IPS-18a (cell line): ENCODE measurements at regions not wholly inside any gene's neighbourhood (a gene's known extent, or its start where the extent isn't known, plus 50 kb on each side); places are given as distances from the start of the nearest gene placed in this dataset.

Experiments
- H3K27ac ChIP-seq: one replicate; pipeline ENCODE4 v1.5.1; 2013; ENCODE audit warnings: low read length
- H3K27me3 ChIP-seq: one replicate; pipeline ENCODE4 v1.6.1; 2013; ENCODE audit warnings: mild to moderate bottlenecking, low read length; ENCODE audit not compliant: control insufficient read depth, insufficient read depth
- H3K36me3 ChIP-seq: one replicate; pipeline ENCODE4 v1.6.1; 2013; ENCODE audit warnings: low read depth, low read length; ENCODE audit not compliant: control insufficient read depth
- H3K4me1 ChIP-seq: one replicate; pipeline ENCODE4 v1.6.1; 2013; ENCODE audit warnings: low read depth, low read length; ENCODE audit not compliant: control insufficient read depth
- H3K4me3 ChIP-seq: one replicate; pipeline ENCODE4 v1.5.1; 2013; ENCODE audit warnings: low read length
- H3K9ac ChIP-seq: one replicate; pipeline ENCODE4 v1.6.1; 2013; ENCODE audit warnings: mild to moderate bottlenecking, low read length, moderate library complexity
- H3K9me3 ChIP-seq: one replicate; pipeline ENCODE4 v1.6.1; 2013; ENCODE audit warnings: low read depth, low read length; ENCODE audit not compliant: control insufficient read depth

DNA sequence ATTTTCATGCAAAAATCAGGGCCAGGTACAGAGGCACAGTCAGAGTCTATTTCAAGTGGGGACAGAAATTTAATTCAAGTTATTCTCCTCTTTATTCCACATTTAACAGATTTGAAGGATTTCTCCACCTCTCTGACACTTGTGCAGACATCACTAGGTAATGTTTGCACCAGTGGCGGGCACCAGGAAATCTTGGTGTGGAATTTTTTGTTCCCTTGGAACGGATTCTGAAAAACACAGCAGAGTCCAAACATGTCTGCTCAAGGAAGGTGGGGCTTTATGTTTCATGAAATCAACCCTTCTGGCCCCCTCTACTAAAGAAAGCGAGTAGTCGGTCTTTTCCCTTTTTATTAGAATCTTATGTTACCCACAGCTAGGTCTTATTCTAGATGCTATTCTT lies 271.2 kb upstream of the MDFIC2 start:
- Histone ChIP-seq H3K27me3 (no peaks in the 10 kb centered on the region), H3K36me3 (no peaks in the 10 kb centered on the region)

DNA sequence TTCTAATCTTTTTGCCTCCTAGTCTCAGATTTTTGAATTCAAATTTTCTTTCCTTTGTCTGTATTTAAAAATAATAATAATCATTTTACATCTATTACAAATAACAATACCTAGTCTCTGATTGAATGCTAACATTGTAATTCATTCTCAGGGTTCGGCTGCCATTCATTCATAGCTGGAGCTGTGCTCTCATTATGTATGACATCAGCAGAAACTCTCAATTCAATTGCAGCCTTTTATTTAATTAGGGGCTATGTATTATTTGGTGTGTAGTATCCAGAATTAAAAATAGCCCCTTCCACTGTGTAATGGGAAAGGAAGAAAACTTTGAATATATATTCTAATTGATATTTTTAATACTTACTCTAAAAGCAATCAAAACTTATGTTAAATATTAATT lies 270.4 kb upstream of the MDFIC2 start:
- H3K27ac ChIP-seq, result no peak overlapping the region
- H3K27me3 ChIP-seq, result no peaks in the 10 kb centered on the region
- H3K9me3 ChIP-seq, result no peaks in the 10 kb centered on the region
- no peaks in the 10 kb centered on the region for H3K36me3 ChIP-seq
- no peak overlapping the region for H3K4me3 ChIP-seq
- peaks cover 6% of the 10 kb centered on the region for H3K4me1 ChIP-seq
- H3K9ac ChIP-seq, result no peak overlapping the region

More for the DNA sequence above, 271.2 kb upstream of the MDFIC2 start:
- peaks cover 6% of the 10 kb centered on the region for H3K4me1 ChIP-seq
- no peaks in the 10 kb centered on the region for H3K9me3 ChIP-seq
- no peak overlapping the region for H3K4me3 ChIP-seq
- no peak overlapping the region for H3K9ac ChIP-seq
- H3K27ac ChIP-seq, result no peak overlapping the region

DNA sequence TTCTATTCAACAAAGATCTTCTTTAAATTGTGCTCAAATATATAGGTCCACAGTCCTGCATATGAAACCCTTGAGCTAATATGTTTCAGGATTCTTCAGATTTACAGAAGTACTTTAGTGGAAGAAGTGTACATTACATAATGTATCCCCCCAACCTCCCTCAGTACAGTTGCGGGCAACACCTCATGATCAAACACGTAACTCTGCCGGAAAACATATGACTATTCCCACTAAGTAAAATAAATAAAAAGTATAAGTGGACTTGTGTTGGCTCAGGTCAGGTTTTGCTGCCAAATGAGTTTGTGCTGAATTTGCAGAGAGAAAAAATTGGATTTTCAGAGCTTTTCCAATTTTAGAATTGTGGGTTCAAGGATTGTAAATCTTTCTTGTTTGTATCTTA lies 267.6 kb upstream of the MDFIC2 start:
- H3K9me3 ChIP-seq, result no peaks in the 10 kb centered on the region
- no peak overlapping the region for H3K9ac ChIP-seq
- no peak overlapping the region for H3K27ac ChIP-seq
- H3K27me3 ChIP-seq, result no peaks in the 10 kb centered on the region
- no peak overlapping the region for H3K4me3 ChIP-seq
- no peaks in the 10 kb centered on the region for H3K36me3 ChIP-seq
- H3K4me1 ChIP-seq, result peaks cover 6% of the 10 kb centered on the region

DNA sequence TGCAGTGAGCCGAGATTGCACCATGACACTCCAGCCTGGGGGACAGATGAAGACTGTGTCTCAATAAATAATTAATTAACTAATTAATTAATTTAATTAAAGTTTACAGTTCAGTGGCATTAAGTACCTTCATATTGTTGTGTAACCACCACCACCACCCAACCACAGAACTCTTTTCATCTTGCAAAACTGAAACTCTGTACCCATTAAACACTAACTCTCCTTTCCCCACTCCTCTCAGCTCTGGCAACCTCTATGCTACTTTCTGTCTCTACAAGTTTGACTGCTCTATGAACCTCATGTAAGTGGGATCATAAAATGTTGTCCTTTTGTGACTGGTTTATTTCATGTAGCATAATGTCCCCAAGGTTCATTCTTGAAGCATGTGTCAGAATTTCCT lies 259.3 kb upstream of the MDFIC2 start:
- H3K36me3 ChIP-seq, result no peaks in the 10 kb centered on the region
- peaks cover 3% of the 10 kb centered on the region for H3K4me1 ChIP-seq
- no peak overlapping the region for H3K27ac ChIP-seq
- no peak overlapping the region for H3K9ac ChIP-seq
- no peak overlapping the region for H3K4me3 ChIP-seq
- no peaks in the 10 kb centered on the region for H3K9me3 ChIP-seq
- H3K27me3 ChIP-seq, result no peaks in the 10 kb centered on the region

DNA sequence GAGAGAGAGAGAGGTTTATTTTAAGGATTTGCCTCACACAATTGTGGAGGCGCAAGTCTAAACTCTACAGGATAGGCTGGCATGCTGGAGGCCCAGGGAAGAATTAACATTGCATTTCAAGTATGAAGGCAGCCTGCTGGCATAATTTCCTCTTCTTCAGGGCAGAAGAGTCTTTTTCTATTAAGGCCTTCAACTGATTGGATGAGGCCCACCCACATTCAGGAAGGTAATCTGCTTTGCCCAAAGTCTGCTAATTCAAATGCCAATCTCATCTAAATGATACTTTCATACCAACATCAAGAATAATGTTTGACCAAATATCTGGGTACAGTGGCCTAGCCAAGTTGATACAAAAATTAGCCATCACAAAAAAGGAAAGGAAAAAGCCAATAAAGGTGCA lies 258.1 kb upstream of the MDFIC2 start:
- H3K36me3 ChIP-seq, result no peaks in the 10 kb centered on the region
- no peak overlapping the region for H3K27ac ChIP-seq
- no peak overlapping the region for H3K4me3 ChIP-seq
- peaks cover 3% of the 10 kb centered on the region for H3K4me1 ChIP-seq
- no peaks in the 10 kb centered on the region for H3K27me3 ChIP-seq
- H3K9ac ChIP-seq, result no peak overlapping the region
- H3K9me3 ChIP-seq, result no peaks in the 10 kb centered on the region

DNA sequence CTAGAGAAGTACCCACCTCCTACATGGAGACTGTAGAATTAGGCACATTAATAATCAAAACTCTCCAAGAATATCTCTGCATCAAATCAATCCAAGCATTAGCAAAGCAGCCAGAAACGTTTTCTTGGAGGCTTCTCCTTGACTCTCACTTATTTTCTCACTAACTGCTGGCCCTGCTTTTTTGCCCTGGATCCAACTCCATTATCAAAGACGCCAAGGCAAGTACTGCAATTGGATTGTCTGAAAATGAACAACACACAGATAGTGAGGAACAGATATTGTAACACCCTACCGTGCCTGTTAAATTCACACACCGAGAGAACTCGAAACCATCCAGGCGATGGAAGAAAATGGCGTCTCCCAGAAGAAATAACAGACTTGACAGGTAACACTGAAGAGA lies 256.2 kb upstream of the MDFIC2 start:
- Histone ChIP-seq H3K9ac (no peak overlapping the region), H3K4me1 (peaks cover 3% of the 10 kb centered on the region), H3K9me3 (no peaks in the 10 kb centered on the region)

DNA sequence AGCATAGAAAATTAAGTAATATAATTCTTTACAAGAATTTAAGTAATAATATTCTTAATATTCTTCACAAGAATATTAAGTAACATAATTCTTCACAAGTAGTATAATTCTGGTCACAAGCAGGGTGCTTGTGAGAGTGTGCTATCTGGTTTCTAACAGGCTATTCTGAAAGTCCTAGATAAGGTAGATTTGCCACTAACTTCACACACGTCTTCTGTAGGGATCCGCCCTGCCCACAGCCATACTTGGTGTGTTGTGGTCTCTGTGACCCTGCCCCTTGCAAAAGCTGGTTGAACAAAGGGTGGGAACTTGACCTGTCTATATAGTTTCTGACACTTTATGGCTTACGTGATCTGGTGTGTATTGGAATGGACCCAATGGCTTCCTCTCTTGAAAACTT lies 253.4 kb upstream of the MDFIC2 start:
- H3K27me3 ChIP-seq, result no peaks in the 10 kb centered on the region
- H3K4me1 ChIP-seq, result peaks cover 3% of the 10 kb centered on the region

More for the DNA sequence above, 256.2 kb upstream of the MDFIC2 start:
- Histone ChIP-seq H3K4me3 (no peak overlapping the region), H3K27ac (no peak overlapping the region), H3K27me3 (no peaks in the 10 kb centered on the region), H3K36me3 (no peaks in the 10 kb centered on the region)

DNA sequence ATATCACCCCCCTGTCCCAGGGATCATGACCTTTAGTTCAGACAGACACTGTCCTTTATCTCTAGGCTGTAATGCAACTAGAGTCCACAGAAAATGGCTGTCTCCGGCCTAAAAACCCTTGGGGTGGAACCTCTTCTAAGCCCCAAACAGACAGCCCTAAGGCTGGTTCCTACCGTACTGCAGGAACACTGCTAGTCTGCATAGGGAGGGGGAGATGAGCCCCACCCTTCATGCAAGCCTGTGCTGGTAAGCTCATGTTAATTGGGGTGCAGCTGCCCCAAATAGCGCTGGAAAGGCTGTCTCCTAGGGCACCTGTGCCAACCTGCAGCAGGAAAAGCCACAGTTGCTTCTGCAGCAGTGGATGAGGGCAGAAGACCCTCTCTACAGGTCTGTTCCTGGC lies 252.1 kb upstream of the MDFIC2 start:
- H3K36me3 ChIP-seq, result no peaks in the 10 kb centered on the region
- H3K9me3 ChIP-seq, result no peaks in the 10 kb centered on the region
- no peak overlapping the region for H3K4me3 ChIP-seq
- H3K4me1 ChIP-seq, result peaks cover 3% of the 10 kb centered on the region
- no peak overlapping the region for H3K9ac ChIP-seq
- H3K27ac ChIP-seq, result no peak overlapping the region
- no peaks in the 10 kb centered on the region for H3K27me3 ChIP-seq

More for the DNA sequence above, 253.4 kb upstream of the MDFIC2 start:
- no peak overlapping the region for H3K27ac ChIP-seq
- no peaks in the 10 kb centered on the region for H3K36me3 ChIP-seq
- no peaks in the 10 kb centered on the region for H3K9me3 ChIP-seq
- H3K4me3 ChIP-seq, result no peak overlapping the region
- no peak overlapping the region for H3K9ac ChIP-seq

DNA sequence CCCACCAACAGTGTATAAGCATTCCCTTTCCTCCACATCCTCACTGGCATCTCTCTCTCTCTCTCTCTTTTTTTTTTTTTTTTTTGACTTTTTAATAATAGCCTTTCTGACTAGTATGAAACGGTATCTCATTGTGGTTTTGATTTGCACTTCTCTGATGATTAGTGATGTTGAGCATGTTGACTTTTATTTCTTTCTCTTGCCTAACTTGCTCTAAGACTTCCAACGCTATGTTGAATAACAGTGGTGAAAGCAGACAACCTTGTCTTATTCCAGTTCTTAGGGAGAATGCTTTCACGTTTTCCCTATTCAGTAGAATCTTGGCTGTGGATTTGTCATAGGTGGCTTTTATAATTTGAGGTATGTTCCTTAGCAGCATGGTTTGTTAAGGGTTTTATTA lies 249.4 kb upstream of the MDFIC2 start:
- H3K27ac ChIP-seq, result no peak overlapping the region
- H3K9me3 ChIP-seq, result no peaks in the 10 kb centered on the region
- H3K27me3 ChIP-seq, result no peaks in the 10 kb centered on the region
- no peak overlapping the region for H3K4me3 ChIP-seq
- no peaks in the 10 kb centered on the region for H3K36me3 ChIP-seq
- no peak overlapping the region for H3K9ac ChIP-seq
- no peaks in the 10 kb centered on the region for H3K4me1 ChIP-seq

DNA sequence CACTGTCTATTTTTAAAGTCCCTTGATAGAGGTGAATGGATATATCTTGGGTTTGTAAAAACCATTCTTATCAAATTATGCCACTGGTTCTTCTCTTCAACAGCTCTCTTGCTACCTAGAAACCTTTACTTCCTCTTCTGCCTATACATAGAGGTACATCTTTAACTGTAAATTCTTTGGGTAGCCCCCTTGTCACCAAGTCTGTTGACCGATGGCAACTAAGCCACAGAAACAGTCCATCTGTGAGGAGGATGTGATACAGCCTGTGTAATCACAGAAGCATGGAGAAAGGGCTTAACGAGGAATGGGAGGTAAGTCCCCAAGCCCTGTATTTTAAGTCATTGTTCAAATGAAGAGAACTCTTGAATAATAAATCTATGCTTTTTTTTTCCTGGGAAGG lies 246.5 kb upstream of the MDFIC2 start:
- H3K36me3 ChIP-seq, result no peaks in the 10 kb centered on the region
- no peak overlapping the region for H3K4me3 ChIP-seq
- H3K9me3 ChIP-seq, result no peaks in the 10 kb centered on the region
- no peak overlapping the region for H3K9ac ChIP-seq
- no peaks in the 10 kb centered on the region for H3K4me1 ChIP-seq
- H3K27ac ChIP-seq, result no peak overlapping the region
- no peaks in the 10 kb centered on the region for H3K27me3 ChIP-seq

DNA sequence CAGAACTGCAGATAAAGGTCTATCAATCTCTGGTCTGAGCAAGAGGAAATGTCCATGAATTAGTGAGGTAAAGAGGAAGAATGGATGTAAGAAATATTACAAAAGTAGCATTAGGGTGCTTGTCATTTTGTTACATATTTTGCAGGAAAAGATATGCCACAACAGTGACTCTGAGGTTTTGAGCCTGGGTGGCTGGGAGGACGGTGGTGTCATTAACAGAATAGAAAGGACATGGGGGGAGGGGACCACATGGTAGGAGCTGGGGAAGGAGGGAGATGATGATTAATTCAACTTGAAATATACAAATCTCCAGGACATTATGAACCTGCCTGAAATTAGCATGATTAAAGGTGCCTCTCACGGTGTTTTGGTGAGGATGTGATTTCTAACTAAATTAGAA lies 245.5 kb upstream of the MDFIC2 start:
- Histone ChIP-seq H3K9me3 (no peaks in the 10 kb centered on the region), H3K9ac (no peak overlapping the region), H3K27me3 (no peaks in the 10 kb centered on the region), H3K4me1 (no peaks in the 10 kb centered on the region), H3K36me3 (no peaks in the 10 kb centered on the region), H3K4me3 (no peak overlapping the region), H3K27ac (no peak overlapping the region)

DNA sequence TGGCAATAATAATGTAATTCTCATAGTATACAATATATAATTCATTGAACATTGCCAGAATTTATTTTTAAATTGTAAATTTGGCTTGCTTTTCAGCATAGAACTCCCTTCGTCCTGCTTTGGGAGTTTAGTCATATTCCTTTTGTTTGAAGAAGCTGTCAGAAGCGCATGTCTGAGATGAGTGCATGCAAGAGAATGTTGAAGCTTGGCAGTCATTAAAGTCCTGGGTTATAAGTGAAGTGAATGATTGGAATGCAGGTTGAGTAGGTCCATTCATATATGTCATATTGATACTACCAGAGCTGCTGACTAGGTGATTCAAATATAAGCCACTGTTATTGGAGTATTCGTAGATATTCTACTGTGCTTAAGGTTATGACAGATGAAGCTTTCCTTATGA lies 243.6 kb upstream of the MDFIC2 start:
- no peak overlapping the region for H3K4me3 ChIP-seq
- H3K36me3 ChIP-seq, result no peaks in the 10 kb centered on the region
- H3K27me3 ChIP-seq, result no peaks in the 10 kb centered on the region
- H3K9ac ChIP-seq, result no peak overlapping the region
- no peak overlapping the region for H3K27ac ChIP-seq
- H3K9me3 ChIP-seq, result peaks cover 2% of the 10 kb centered on the region
- H3K4me1 ChIP-seq, result no peaks in the 10 kb centered on the region
